GM12878 (cell line): ENCODE measurements at regions not wholly inside any gene's neighbourhood (a gene's known extent, or its start where the extent isn't known, plus 50 kb on each side); places are given as distances from the start of the nearest gene placed in this dataset.

Experiments
- ATAC-seq: fragments of 200-7000 bp; cut with Tn5 transposase; 3 replicates; pipeline ENCODE4 v1.9.1; 2020; ENCODE audit warnings: mild to moderate bottlenecking, moderate library complexity
- BruUV-seq: library from RNA; stranded (reverse); fragments of 400-500 nt; replicated peaks from 2 replicates; lab custom pipeline; 2021; lab: Mats Ljungman, UMichigan
- CTCF ChIA-PET: fragments of 300-600 bp; sonication (Branson Sonifier 250); formaldehyde crosslinking; extraction: SDS; loops from one replicate; lab custom pipeline; 2021; ENCODE audit warnings: inconsistent platforms; lab: Yijun Ruan, JAX
- POLR2A ChIA-PET: fragments of 350-600 bp; formaldehyde crosslinking; extraction: SDS; loops from one replicate; lab custom pipeline; 2021; ENCODE audit warnings: inconsistent platforms; lab: Charles Lee
- RAD21 ChIA-PET: fragments of 300-600 bp; sonication (Branson Sonifier 250); formaldehyde crosslinking; loops from one replicate; lab custom pipeline; 2023; ENCODE audit warnings: antibody characterized with exemption; ENCODE audit not compliant: unreplicated experiment; lab: Charles Lee
- SMC1A ChIA-PET: fragments of 300-600 bp; sonication (Branson Sonifier 250); formaldehyde crosslinking; loops from one replicate; lab custom pipeline; 2023; ENCODE audit not compliant: unreplicated experiment, uncharacterized antibody; lab: Charles Lee
- DNase-seq: peaks from one replicate; pipeline ENCODE4 v3.0.0-alpha.2; 2011; ENCODE audit warnings: low read depth, low spot score
- FAIRE-seq: peaks from 3 replicates; lab custom pipeline; 2011; peaks lifted over from hg19 to GRCh38; lab: Jason Lieb, UNC
- H2AFZ ChIP-seq: 2 replicates; pipeline ENCODE4 v1.6.0; 2011; ENCODE audit warnings: low read depth, low read length, control low read depth; ENCODE audit not compliant: control insufficient read depth
- H3K27ac ChIP-seq: 2 replicates; pipeline ENCODE4 v1.5.1; 2011; ENCODE audit warnings: control low read depth; ENCODE audit not compliant: control insufficient read depth, insufficient read depth
- H3K27me3 ChIP-seq, 2 experiments: replicated peaks in 1 of 2; 2 replicates each; pipeline versions ENCODE4 v1.6.0 to v1.6.1; 2011; ENCODE audit warnings: low read length in 1 of 2; ENCODE audit not compliant: control insufficient read depth in 2 of 2, insufficient read depth in 2 of 2
- H3K36me3 ChIP-seq, 2 experiments: 2 replicates each; pipeline ENCODE4 v1.5.1; 2011; ENCODE audit warnings: low read length in 1 of 2; ENCODE audit not compliant: control insufficient read depth in 2 of 2, insufficient read depth in 2 of 2
- H3K4me1 ChIP-seq: 2 replicates; pipeline ENCODE4 v1.6.1; 2011; ENCODE audit warnings: mild to moderate bottlenecking, low read length, moderate library complexity, mixed read lengths; ENCODE audit not compliant: control insufficient read depth, insufficient read depth
- H3K4me2 ChIP-seq: 2 replicates; pipeline ENCODE4 v1.6.0; 2011; ENCODE audit warnings: control low read depth; ENCODE audit not compliant: control insufficient read depth, insufficient read depth
- H3K4me3 ChIP-seq: fragments of 200-600 bp; sonication (generic); 2 replicates; pipeline ENCODE4 v1.5.1; 2016
- H3K79me2 ChIP-seq: 2 replicates; pipeline ENCODE4 v1.6.0; 2011; ENCODE audit warnings: low read length; ENCODE audit not compliant: control insufficient read depth, insufficient read depth
- H3K9ac ChIP-seq: 2 replicates; pipeline ENCODE4 v1.8.0; 2011; ENCODE audit warnings: low read length, control low read depth, mixed read lengths; ENCODE audit not compliant: control insufficient read depth, insufficient read depth
- H3K9me3 ChIP-seq: replicated peaks from 3 replicates; pipeline ENCODE4 v1.5.1; 2011; ENCODE audit warnings: mild to moderate bottlenecking, low read length; ENCODE audit not compliant: control insufficient read depth, insufficient read depth
- H4K20me1 ChIP-seq: 2 replicates; pipeline ENCODE4 v1.6.0; 2011; ENCODE audit not compliant: control insufficient read depth, insufficient read depth
- CREM ChIP-seq: IDR thresholded peaks from 2 replicates; pipeline ENCODE4 v1.6.1; 2014; ENCODE audit warnings: antibody characterized with exemption, low read depth
- EED ChIP-seq: sonication (generic); IDR thresholded peaks from 2 replicates; pipeline ENCODE4 v1.6.1; 2016; ENCODE audit warnings: antibody characterized with exemption, low read depth
- HDGF ChIP-seq: fragments of 450-650 bp; IDR thresholded peaks from 2 replicates; pipeline ENCODE4 v1.6.1; 2016; ENCODE audit warnings: antibody characterized with exemption
- MEF2B ChIP-seq: fragments of 450-650 bp; IDR thresholded peaks from 2 replicates; pipeline ENCODE4 v1.6.1; 2018; ENCODE audit warnings: mild to moderate bottlenecking, moderate library complexity; ENCODE audit not compliant: partially characterized antibody, poor library complexity, severe bottlenecking
- MYC ChIP-seq: IDR thresholded peaks from 2 replicates; pipeline ENCODE4 v1.6.1; 2011; ENCODE audit warnings: mild to moderate bottlenecking, low read length, moderate library complexity, inconsistent platforms; ENCODE audit not compliant: insufficient read depth, insufficient replicate concordance, insufficient read length, severe bottlenecking
- NR2F1 ChIP-seq: fragments of 450-650 bp; conservative IDR thresholded peaks from 2 replicates; pipeline ENCODE4 v1.6.1; 2017; ENCODE audit warnings: mild to moderate bottlenecking
- SIX5 ChIP-seq: IDR thresholded peaks from 2 replicates; pipeline ENCODE4 v1.6.1; 2011; ENCODE audit warnings: mild to moderate bottlenecking, low read depth, low read length, moderate library complexity; ENCODE audit not compliant: severe bottlenecking
- SREBF2 ChIP-seq: IDR thresholded peaks from 2 replicates; pipeline ENCODE4 v1.6.1; 2012; ENCODE audit warnings: mild to moderate bottlenecking, low read length
- STAT3 ChIP-seq: IDR thresholded peaks from 2 replicates; pipeline ENCODE4 v1.6.1; 2011; ENCODE audit warnings: low read depth, low read length, improper control_type of control experiment
- WGBS: methylation state at CpG from one replicate; pipeline ENCODE4 v1.1.6; 2016; ENCODE audit warnings: low lambda C conversion rate; ENCODE audit not compliant: insufficient replicate concordance, insufficient coverage; ENCODE audit errors: missing lambda C conversion rate; 5-methylcytosine and 5-hydroxymethylcytosine counted together
- in situ Hi-C: fragments of 300-500 bp; cut with MboI; formaldehyde crosslinking; loops from 9 replicates; pipeline ENCODE4 v1.14.3; 2018; ENCODE audit warnings: mixed read lengths
- intact Hi-C: fragments of 100-400 bp; cut with micrococcal nuclease; formaldehyde crosslinking; loops from one replicate; pipeline ENCODE4 v1.14.2; 2022; ENCODE audit not compliant: unreplicated experiment
- TF ChIP-seq, protein P1 (sequence below): fragments of 450-650 bp; IDR thresholded peaks from 2 replicates; pipeline ENCODE4 v1.6.1; 2016; ENCODE audit warnings: mild to moderate bottlenecking
- TF ChIP-seq, protein P2 (sequence below): fragments of 450-650 bp; IDR thresholded peaks from 2 replicates; pipeline ENCODE4 v1.6.1; 2017; ENCODE audit warnings: mild to moderate bottlenecking, moderate library complexity

DNA sequence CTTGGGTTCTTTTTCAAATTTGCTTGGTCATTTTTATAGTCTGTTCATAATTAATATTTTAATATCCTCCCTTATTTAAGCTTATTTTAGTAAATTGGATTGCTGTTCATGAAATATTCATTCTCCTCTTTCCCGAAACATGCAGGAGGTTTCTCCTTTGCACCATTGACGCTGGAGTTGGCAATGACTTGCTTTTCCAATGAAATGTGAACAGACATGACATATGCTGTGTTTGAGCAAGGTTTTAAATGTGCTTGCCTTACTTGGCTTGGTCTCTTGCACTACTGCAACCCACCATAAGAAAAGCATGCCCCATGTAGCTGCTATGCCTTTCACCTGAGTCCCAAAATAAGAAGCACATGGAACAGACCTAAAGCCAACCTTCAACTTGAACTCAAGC is 498.0 kb upstream of the NFIA start:
- no peaks in the 10 kb centered on the region for H3K79me2 ChIP-seq
- no peak overlapping the region for H3K27ac ChIP-seq
- RAD21 ChIA-PET, result no interaction called here
- H3K36me3 ChIP-seq, result no peaks in the 10 kb centered on the region
- in situ Hi-C loops, result no loop called here
- WGBS, result 0% methylated on average over 2 of the region's 2 CpGs
- H3K4me3 ChIP-seq, result no peak overlapping the region
- BruUV-seq, result no TSS peak
- no peaks in the 10 kb centered on the region for H4K20me1 ChIP-seq
- TF ChIP-seq STAT3, result no peak
- TF ChIP-seq MYC, result no peak
- no peak for TF ChIP-seq HDGF
- no peak for TF ChIP-seq EED
- TF ChIP-seq NR2F1, result no peak
- TF ChIP-seq, protein P1, sequence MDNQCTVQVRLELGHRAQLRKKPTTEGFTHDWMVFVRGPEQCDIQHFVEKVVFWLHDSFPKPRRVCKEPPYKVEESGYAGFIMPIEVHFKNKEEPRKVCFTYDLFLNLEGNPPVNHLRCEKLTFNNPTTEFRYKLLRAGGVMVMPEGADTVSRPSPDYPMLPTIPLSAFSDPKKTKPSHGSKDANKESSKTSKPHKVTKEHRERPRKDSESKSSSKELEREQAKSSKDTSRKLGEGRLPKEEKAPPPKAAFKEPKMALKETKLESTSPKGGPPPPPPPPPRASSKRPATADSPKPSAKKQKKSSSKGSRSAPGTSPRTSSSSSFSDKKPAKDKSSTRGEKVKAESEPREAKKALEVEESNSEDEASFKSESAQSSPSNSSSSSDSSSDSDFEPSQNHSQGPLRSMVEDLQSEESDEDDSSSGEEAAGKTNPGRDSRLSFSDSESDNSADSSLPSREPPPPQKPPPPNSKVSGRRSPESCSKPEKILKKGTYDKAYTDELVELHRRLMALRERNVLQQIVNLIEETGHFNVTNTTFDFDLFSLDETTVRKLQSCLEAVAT, result no peak
- FAIRE-seq, result no peak
- CTCF ChIA-PET, result interaction anchor here (1.1 kb wide), 1 partner anchor 12 kb away, joined by 3 read pairs; no protein-coding TSS in a partner anchor
- ATAC-seq, result no peak
- SMC1A ChIA-PET, result no interaction called here
- DNase-seq, result no peak
- no peak overlapping the region for H3K4me2 ChIP-seq
- POLR2A ChIA-PET, result no interaction called here
- no peaks in the 10 kb centered on the region for H3K27me3 ChIP-seq
- H2AFZ ChIP-seq, result no peak overlapping the region
- no peaks in the 10 kb centered on the region for H3K4me1 ChIP-seq
- no peak overlapping the region for H3K9ac ChIP-seq
- intact Hi-C loops, result loop anchor here (10.0 kb wide), 1 partner anchor 820 kb away; no protein-coding TSS in a partner anchor
- no peaks in the 10 kb centered on the region for H3K9me3 ChIP-seq

DNA sequence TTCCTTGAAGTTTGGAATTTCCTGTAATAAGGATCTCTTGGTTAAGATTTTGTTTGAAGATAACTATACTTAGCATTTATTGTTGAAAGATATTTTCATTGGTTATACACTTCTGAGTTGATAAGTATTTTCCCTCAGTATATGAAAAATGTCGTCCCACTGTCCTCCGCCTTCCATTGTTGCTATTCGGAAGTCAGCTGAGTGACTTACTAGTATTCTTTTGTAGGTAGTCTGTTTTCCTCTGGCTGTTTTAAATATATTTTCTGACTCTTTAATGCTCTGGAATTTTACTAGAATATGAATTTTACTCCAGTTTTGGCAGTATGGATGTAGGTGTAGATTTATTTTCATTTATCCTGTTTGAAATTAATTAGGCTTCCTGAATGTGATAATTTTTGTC is 498.7 kb upstream of the NFIA start:
- TF ChIP-seq SREBF2 (no peak), MEF2B (no peak), SIX5 (no peak), CREM (no peak)
- TF ChIP-seq, protein P2, sequence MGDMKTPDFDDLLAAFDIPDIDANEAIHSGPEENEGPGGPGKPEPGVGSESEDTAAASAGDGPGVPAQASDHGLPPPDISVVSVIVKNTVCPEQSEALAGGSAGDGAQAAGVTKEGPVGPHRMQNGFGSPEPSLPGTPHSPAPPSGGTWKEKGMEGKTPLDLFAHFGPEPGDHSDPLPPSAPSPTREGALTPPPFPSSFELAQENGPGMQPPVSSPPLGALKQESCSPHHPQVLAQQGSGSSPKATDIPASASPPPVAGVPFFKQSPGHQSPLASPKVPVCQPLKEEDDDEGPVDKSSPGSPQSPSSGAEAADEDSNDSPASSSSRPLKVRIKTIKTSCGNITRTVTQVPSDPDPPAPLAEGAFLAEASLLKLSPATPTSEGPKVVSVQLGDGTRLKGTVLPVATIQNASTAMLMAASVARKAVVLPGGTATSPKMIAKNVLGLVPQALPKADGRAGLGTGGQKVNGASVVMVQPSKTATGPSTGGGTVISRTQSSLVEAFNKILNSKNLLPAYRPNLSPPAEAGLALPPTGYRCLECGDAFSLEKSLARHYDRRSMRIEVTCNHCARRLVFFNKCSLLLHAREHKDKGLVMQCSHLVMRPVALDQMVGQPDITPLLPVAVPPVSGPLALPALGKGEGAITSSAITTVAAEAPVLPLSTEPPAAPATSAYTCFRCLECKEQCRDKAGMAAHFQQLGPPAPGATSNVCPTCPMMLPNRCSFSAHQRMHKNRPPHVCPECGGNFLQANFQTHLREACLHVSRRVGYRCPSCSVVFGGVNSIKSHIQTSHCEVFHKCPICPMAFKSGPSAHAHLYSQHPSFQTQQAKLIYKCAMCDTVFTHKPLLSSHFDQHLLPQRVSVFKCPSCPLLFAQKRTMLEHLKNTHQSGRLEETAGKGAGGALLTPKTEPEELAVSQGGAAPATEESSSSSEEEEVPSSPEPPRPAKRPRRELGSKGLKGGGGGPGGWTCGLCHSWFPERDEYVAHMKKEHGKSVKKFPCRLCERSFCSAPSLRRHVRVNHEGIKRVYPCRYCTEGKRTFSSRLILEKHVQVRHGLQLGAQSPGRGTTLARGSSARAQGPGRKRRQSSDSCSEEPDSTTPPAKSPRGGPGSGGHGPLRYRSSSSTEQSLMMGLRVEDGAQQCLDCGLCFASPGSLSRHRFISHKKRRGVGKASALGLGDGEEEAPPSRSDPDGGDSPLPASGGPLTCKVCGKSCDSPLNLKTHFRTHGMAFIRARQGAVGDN, result no peak
- TF ChIP-seq, all 136 proteins: peak for 0
- Histone ChIP-seq H3K79me2 (no peaks in the 10 kb centered on the region), H3K36me3 (no peaks in the 10 kb centered on the region), H3K27ac (no peak overlapping the region), H3K9me3 (no peaks in the 10 kb centered on the region), H3K9ac (no peak overlapping the region), H3K27me3 (no peaks in the 10 kb centered on the region), H3K4me3 (no peak overlapping the region), H4K20me1 (no peaks in the 10 kb centered on the region), H3K4me1 (no peaks in the 10 kb centered on the region), H3K4me2 (no peak overlapping the region), H2AFZ (no peak overlapping the region)
- CTCF ChIA-PET, result interaction anchor here (0.6 to 1.1 kb wide), 2 partner anchors 11 to 151 kb away, joined by 3 read pairs; no protein-coding TSS in a partner anchor
- RAD21 ChIA-PET, result no interaction called here
- SMC1A ChIA-PET, result no interaction called here
- POLR2A ChIA-PET, result no interaction called here
- ATAC-seq (no peak), FAIRE-seq (no peak), DNase-seq (no peak)
- 71% methylated on average over 3 of the region's 3 CpGs for WGBS
- intact Hi-C loops (loop anchor here (10.0 kb wide), 1 partner anchor 821 kb away; no protein-coding TSS in a partner anchor), in situ Hi-C loops (no loop called here)
- BruUV-seq, result no TSS peak
